Hepatocyte (in vitro differentiated cells): ENCODE measurements at regions not wholly inside any gene's neighbourhood (a gene's known extent, or its start where the extent isn't known, plus 50 kb on each side); places are given as distances from the start of the nearest gene placed in this dataset.
A peak's percentile ranks its signal among the peaks of the same experiment; 100 is the strongest.

Source experiments
- DNase-seq: peaks from one replicate; pipeline ENCODE4 v3.0.0-alpha.2; 2016; ENCODE audit warnings: low spot score
- H2AFZ ChIP-seq: fragments of 200-600 bp; sonication (generic); 2 replicates; pipeline ENCODE4 v1.6.0; 2016; ENCODE audit warnings: antibody characterized with exemption, mild to moderate bottlenecking
- H3K27ac ChIP-seq: fragments of 200-600 bp; sonication (generic); 2 replicates; pipeline ENCODE4 v1.5.1; 2016; ENCODE audit warnings: mild to moderate bottlenecking
- H3K27me3 ChIP-seq: fragments of 200-600 bp; sonication (generic); 2 replicates; pipeline ENCODE4 v1.6.1; 2016
- H3K36me3 ChIP-seq: fragments of 200-600 bp; sonication (generic); replicated peaks from 2 replicates; pipeline ENCODE4 v1.5.1; 2016; ENCODE audit warnings: low read depth; ENCODE audit not compliant: insufficient read depth
- H3K4me1 ChIP-seq: fragments of 200-600 bp; sonication (generic); 2 replicates; pipeline ENCODE4 v1.5.1; 2016; ENCODE audit warnings: mild to moderate bottlenecking, moderate library complexity; ENCODE audit not compliant: insufficient read depth
- H3K4me2 ChIP-seq: fragments of 200-600 bp; sonication (generic); 2 replicates; pipeline ENCODE4 v1.6.0; 2016
- H3K4me3 ChIP-seq: fragments of 200-600 bp; sonication (generic); 2 replicates; pipeline ENCODE4 v1.5.1; 2016; ENCODE audit warnings: mild to moderate bottlenecking
- H3K79me2 ChIP-seq: fragments of 200-600 bp; sonication (generic); 2 replicates; pipeline ENCODE4 v1.6.0; 2017; ENCODE audit warnings: mild to moderate bottlenecking
- H3K9me2 ChIP-seq: fragments of 200-600 bp; sonication (generic); replicated peaks from 2 replicates; pipeline ENCODE4 v1.6.0; 2017; ENCODE audit warnings: mild to moderate bottlenecking; ENCODE audit not compliant: insufficient read depth
- H3K9me3 ChIP-seq: fragments of 200-600 bp; sonication (generic); 2 replicates; pipeline ENCODE4 v1.5.1; 2016; ENCODE audit warnings: low read depth, mild to moderate bottlenecking
- H4K20me1 ChIP-seq: fragments of 200-600 bp; sonication (generic); 2 replicates; pipeline ENCODE4 v1.6.0; 2016; ENCODE audit warnings: mild to moderate bottlenecking; ENCODE audit not compliant: insufficient read depth, poor library complexity, severe bottlenecking
- EZH2 ChIP-seq: fragments of 200-600 bp; sonication (generic); IDR thresholded peaks from 2 replicates; pipeline ENCODE4 v1.6.1; 2016; ENCODE audit warnings: antibody characterized with exemption, mild to moderate bottlenecking, borderline replicate concordance
- EZH2phosphoT487 ChIP-seq: fragments of 200-600 bp; sonication (generic); IDR thresholded peaks from one replicate; pipeline ENCODE4 v1.6.1; 2018; ENCODE audit warnings: antibody characterized with exemption, mild to moderate bottlenecking, low read depth, moderate library complexity; ENCODE audit not compliant: unreplicated experiment, severe bottlenecking
- WGBS: methylation state at CpG from one replicate; pipeline ENCODE4 v1.1.6; 2016; ENCODE audit warnings: low lambda C conversion rate; ENCODE audit errors: missing lambda C conversion rate; 5-methylcytosine and 5-hydroxymethylcytosine counted together
- TF ChIP-seq, protein P1 (sequence below): fragments of 200-600 bp; sonication (generic); IDR thresholded peaks from 2 replicates; pipeline ENCODE4 v1.5.1; 2016; ENCODE audit warnings: antibody characterized with exemption, mild to moderate bottlenecking; ENCODE audit not compliant: poor library complexity

DNA sequence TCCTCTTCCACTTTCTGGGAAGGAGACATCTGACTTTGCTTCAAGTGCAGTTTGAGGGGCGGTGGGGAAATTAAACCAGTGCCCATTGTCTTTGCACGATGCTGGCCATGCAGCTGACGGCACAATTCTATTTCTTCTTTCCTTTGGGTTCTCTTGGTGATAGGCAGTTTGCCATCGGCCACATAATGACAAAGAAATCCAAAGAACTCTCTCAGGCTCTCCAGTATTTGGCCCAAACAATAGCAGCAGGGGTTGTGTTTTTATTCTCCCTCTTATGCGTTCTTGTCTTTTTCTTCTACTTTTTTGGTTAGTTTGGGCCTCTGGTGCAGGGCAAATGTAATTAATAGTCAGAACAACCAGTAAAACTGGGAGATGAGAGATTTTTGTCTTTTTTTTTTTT lies 147.0 kb downstream of the EMX2 start:
- Histone ChIP-seq H3K4me2 (no peak overlapping the region), H3K9me3 (no peaks in the 10 kb centered on the region), H3K4me3 (no peak overlapping the region), H3K36me3 (no peaks in the 10 kb centered on the region), H2AFZ (no peak overlapping the region), H3K27ac (no peak overlapping the region), H3K79me2 (no peaks in the 10 kb centered on the region), H4K20me1 (no peaks in the 10 kb centered on the region), H3K27me3 (peaks cover 28% of the 10 kb centered on the region), H3K9me2 (no peaks in the 10 kb centered on the region), H3K4me1 (no peaks in the 10 kb centered on the region)
- 82% methylated on average over 5 of the region's 5 CpGs for WGBS
- TF ChIP-seq EZH2, result no peak
- TF ChIP-seq EZH2phosphoT487, result no peak
- TF ChIP-seq, protein P1, sequence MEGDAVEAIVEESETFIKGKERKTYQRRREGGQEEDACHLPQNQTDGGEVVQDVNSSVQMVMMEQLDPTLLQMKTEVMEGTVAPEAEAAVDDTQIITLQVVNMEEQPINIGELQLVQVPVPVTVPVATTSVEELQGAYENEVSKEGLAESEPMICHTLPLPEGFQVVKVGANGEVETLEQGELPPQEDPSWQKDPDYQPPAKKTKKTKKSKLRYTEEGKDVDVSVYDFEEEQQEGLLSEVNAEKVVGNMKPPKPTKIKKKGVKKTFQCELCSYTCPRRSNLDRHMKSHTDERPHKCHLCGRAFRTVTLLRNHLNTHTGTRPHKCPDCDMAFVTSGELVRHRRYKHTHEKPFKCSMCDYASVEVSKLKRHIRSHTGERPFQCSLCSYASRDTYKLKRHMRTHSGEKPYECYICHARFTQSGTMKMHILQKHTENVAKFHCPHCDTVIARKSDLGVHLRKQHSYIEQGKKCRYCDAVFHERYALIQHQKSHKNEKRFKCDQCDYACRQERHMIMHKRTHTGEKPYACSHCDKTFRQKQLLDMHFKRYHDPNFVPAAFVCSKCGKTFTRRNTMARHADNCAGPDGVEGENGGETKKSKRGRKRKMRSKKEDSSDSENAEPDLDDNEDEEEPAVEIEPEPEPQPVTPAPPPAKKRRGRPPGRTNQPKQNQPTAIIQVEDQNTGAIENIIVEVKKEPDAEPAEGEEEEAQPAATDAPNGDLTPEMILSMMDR, result no peak
- DNase-seq, result no peak

GRCh38 chr10:117690359-117690758 lies 147.8 kb downstream of the EMX2 start:
- no peaks in the 10 kb centered on the region for H3K36me3 ChIP-seq
- 80% methylated on average over 6 of the region's 6 CpGs for WGBS
- H2AFZ ChIP-seq, result no peak overlapping the region
- TF ChIP-seq EZH2phosphoT487 (no peak), EZH2 (no peak)
- TF ChIP-seq, protein P1, result no peak
- H3K9me3 ChIP-seq, result no peaks in the 10 kb centered on the region
- no peaks in the 10 kb centered on the region for H3K4me1 ChIP-seq
- H3K9me2 ChIP-seq, result no peaks in the 10 kb centered on the region
- no peaks in the 10 kb centered on the region for H3K79me2 ChIP-seq
- H4K20me1 ChIP-seq, result no peaks in the 10 kb centered on the region
- DNase-seq, result no peak
- no peak overlapping the region for H3K4me3 ChIP-seq
- H3K27me3 ChIP-seq, result peaks cover 28% of the 10 kb centered on the region
- no peak overlapping the region for H3K27ac ChIP-seq
- no peak overlapping the region for H3K4me2 ChIP-seq

DNA sequence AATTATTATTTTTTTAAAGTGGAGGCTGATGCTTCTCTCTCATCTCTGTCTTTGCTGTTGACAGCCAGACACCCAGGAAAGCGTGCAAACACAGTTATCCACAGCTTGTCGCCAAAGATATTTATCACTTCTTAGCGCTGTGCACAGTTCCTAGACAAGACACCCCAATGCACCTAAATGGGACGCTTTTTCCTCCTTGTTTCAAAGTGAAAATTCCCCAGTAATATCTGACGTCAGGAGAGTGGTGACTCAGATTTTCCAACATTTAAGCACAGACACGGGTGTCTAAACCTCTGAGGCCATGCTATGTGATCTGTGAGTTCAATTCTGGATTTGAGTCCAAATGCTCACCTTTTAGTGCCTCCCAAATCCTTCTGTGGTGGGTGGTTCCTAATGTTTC lies 151.6 kb downstream of the EMX2 start:
- Histone ChIP-seq H2AFZ (no peak overlapping the region), H3K27ac (no peak overlapping the region), H3K4me1 (no peaks in the 10 kb centered on the region), H3K36me3 (no peaks in the 10 kb centered on the region), H3K4me2 (no peak overlapping the region), H4K20me1 (no peaks in the 10 kb centered on the region), H3K9me2 (no peaks in the 10 kb centered on the region), H3K79me2 (no peaks in the 10 kb centered on the region), H3K9me3 (no peaks in the 10 kb centered on the region), H3K27me3 (peaks cover 5% of the 10 kb centered on the region), H3K4me3 (no peak overlapping the region)
- DNase-seq, result peak; percentile 28
- WGBS, result 73% methylated on average over 6 of the region's 6 CpGs
- TF ChIP-seq EZH2phosphoT487 (no peak), EZH2 (no peak)

DNA sequence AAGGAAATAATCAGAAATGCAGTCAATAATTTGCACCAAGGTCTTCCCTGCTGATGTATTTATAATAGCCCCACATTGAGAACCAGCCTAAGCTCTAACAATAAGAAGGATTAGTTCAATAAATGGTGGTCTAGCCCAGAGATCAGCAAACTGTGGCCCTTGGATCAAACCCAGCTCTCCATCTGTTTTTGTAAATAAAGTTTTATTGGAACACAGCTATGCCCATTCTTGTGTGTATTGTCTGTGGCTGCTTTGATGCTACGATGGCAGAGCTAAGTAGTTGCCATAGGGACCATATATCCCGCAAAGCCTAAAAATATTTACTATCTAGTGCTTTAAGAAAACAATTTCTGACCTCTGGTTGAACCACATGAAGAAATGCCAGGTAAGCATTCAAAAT lies 154.9 kb downstream of the EMX2 start:
- no peak overlapping the region for H3K4me3 ChIP-seq
- peaks cover 2% of the 10 kb centered on the region for H3K27me3 ChIP-seq
- H3K79me2 ChIP-seq, result no peaks in the 10 kb centered on the region
- no peaks in the 10 kb centered on the region for H3K36me3 ChIP-seq
- 94% methylated on average over 2 of the region's 2 CpGs for WGBS
- DNase-seq, result no peak
- TF ChIP-seq EZH2phosphoT487 (no peak), EZH2 (no peak)
- TF ChIP-seq, protein P1, result no peak
- no peak overlapping the region for H2AFZ ChIP-seq
- H3K4me1 ChIP-seq, result no peaks in the 10 kb centered on the region
- H3K4me2 ChIP-seq, result no peak overlapping the region
- no peaks in the 10 kb centered on the region for H3K9me2 ChIP-seq
- H3K27ac ChIP-seq, result no peak overlapping the region
- H3K9me3 ChIP-seq, result no peaks in the 10 kb centered on the region
- H4K20me1 ChIP-seq, result no peaks in the 10 kb centered on the region
